ENCODE measurements at regions not wholly inside any gene's neighbourhood (a gene's known extent, or its start where the extent isn't known, plus 50 kb on each side); places are given as distances from the start of the nearest gene placed in this dataset.

GRCh38 chr2:217076657-217077232, 216.9 kb upstream of the TNP1 start:
- TF ChIP-seq EZH2 (IDR thresholded peaks at IDR 0.05) (no peak), POLR2AphosphoS5 (IDR thresholded peaks at IDR 0.05; ENCODE audit: borderline replicate concordance, low read depth, low read length) (no peak)
- no peak overlapping the region for H3K27ac ChIP-seq
- H3K4me3 ChIP-seq = no peak overlapping the region
- no peaks in the 10 kb centered on the region for H3K9me3 ChIP-seq (ENCODE audit: low read depth, low read length)
- DNase-seq (ENCODE audit: low read depth, low spot score) = no peak
- H3K9ac ChIP-seq (ENCODE audit: insufficient read length) = no peak overlapping the region
- no peaks in the 10 kb centered on the region for H3K36me3 ChIP-seq (ENCODE audit: insufficient read depth, low read length)

DNA sequence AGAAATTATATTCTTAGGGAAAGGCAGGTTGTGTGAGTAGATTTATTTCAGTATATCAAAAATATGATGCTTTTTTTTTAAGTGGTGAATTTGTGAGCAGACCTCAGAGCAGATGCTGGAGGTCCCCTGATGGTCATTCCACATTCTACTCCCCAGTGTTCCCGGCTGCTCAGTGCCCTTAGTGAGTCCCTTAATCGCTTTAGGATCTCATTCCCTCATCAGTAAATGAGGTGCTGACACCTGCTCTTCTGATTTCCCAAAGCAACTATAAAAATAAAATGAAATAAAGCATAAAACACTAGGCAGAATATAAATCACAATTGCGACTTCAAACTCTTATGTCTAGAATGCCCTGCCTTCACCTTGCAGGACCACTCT, 216.2 kb upstream of the TNP1 start:
- no peak overlapping the region for H3K4me3 ChIP-seq
- TF ChIP-seq POLR2AphosphoS5 (IDR thresholded peaks at IDR 0.05; ENCODE audit: borderline replicate concordance, low read depth, low read length) (no peak), EZH2 (IDR thresholded peaks at IDR 0.05) (no peak), FOXP2 (optimal IDR thresholded peaks at IDR 0.05; ENCODE audit: control extremely low read depth, extremely low read length, insufficient read depth) (no peak)
- no peaks in the 10 kb centered on the region for H3K9me3 ChIP-seq (ENCODE audit: low read depth, low read length)
- no peak overlapping the region for H3K9ac ChIP-seq (ENCODE audit: insufficient read length)
- H3K36me3 ChIP-seq (ENCODE audit: insufficient read depth, low read length) = no peaks in the 10 kb centered on the region
- no peak overlapping the region for H3K27ac ChIP-seq
- DNase-seq (ENCODE audit: low read depth, low spot score) = no peak

DNA sequence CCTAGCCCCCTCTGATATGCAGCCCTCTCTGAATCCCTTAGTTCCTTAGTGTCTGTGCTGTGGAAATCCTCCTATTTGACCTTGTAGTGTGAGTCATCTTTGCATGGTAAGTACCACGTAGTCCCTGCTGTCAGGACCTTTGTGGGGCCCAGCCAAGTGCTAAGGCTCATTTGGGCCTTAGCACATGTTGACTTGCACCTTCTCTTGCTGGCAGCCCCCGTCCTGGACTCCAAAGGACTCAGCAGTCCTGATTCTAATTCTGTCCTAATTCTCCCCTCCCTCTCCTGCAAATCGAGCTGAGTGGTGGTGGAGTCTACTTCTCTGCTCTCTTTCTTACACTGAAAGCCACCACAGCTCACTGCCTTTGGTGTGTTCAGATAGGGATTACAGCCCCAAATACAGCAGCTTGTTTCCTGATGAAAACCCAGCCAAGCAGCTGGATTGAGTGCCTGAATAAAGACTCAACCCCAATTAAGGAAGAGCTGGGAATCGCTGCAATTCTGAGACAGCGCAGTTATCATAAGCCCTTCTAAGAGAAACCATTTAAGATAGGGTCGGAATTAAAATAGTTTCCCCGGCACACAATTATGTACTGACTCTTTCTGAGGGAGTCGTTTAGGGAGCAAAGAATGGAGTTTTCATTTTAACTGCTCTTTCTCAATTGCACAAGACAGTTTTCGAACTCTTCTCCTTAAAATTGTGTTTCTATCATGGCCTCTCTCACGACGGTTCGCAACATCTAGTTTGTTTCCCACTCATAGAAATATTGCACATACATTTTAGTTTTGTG, 215.6 kb upstream of the TNP1 start:
- H3K9ac ChIP-seq (ENCODE audit: insufficient read length) = no peak overlapping the region
- H3K4me3 ChIP-seq = no peak overlapping the region
- DNase-seq (ENCODE audit: low read depth, low spot score) = no peak
- no peaks in the 10 kb centered on the region for H3K36me3 ChIP-seq (ENCODE audit: insufficient read depth, low read length)
- TF ChIP-seq POLR2AphosphoS5 (IDR thresholded peaks at IDR 0.05; ENCODE audit: borderline replicate concordance, low read depth, low read length) (no peak), FOXP2 (optimal IDR thresholded peaks at IDR 0.05; ENCODE audit: control extremely low read depth, extremely low read length, insufficient read depth) (no peak), EZH2 (IDR thresholded peaks at IDR 0.05) (no peak)
- no peaks in the 10 kb centered on the region for H3K9me3 ChIP-seq (ENCODE audit: low read depth, low read length)
- no peak overlapping the region for H3K27ac ChIP-seq

DNA sequence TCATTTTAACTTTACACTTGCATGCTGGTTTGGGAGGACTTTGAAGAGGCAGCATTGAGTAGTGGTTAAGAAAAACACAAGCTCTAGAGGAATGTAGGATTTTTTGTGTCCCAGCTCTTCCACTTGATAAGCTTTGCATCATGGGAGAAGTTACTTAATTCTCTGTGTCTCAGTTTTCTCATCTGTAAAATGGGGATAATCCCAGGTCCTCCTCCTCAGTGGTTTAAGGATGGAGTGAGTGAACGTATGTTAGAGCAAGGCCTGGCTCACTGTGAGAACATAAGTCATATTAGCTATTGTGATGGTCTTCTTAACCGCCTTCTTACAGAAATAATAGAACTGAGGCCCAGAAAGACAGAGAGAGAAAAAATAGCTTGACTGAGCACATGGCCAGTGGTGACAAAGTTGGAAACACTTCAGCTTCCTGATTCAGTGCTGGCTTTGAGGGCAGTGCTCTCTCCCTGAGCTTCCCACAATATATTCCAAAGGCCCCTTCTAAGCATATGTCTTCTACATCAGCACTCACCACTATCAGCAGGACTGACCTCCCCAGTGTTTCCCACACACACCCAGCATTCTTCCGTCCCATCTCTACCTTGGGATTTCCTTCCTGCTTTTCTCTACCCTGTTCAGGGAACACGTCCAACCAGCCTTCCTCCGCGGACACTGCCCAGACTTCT, 214.9 kb upstream of the TNP1 start:
- H3K9me3 ChIP-seq (ENCODE audit: low read depth, low read length) = no peaks in the 10 kb centered on the region
- H3K36me3 ChIP-seq (ENCODE audit: insufficient read depth, low read length) = no peaks in the 10 kb centered on the region
- DNase-seq (ENCODE audit: low read depth, low spot score) = no peak
- no peak overlapping the region for H3K27ac ChIP-seq
- H3K9ac ChIP-seq (ENCODE audit: insufficient read length) = no peak overlapping the region
- TF ChIP-seq POLR2AphosphoS5 (IDR thresholded peaks at IDR 0.05; ENCODE audit: borderline replicate concordance, low read depth, low read length) = no peak
- TF ChIP-seq EZH2 (IDR thresholded peaks at IDR 0.05) = no peak
- no peak for TF ChIP-seq FOXP2 (optimal IDR thresholded peaks at IDR 0.05; ENCODE audit: control extremely low read depth, extremely low read length, insufficient read depth)
- no peak overlapping the region for H3K4me3 ChIP-seq

- H3K36me3 ChIP-seq (ENCODE audit: insufficient read depth, low read length) = no peaks in the 10 kb centered on the region
- H3K27ac ChIP-seq = no peak overlapping the region
- no peaks in the 10 kb centered on the region for H3K9me3 ChIP-seq (ENCODE audit: low read depth, low read length)
- no peak overlapping the region for H3K9ac ChIP-seq (ENCODE audit: insufficient read length)
- DNase-seq (ENCODE audit: low read depth, low spot score) = no peak
- no peak for TF ChIP-seq FOXP2 (optimal IDR thresholded peaks at IDR 0.05; ENCODE audit: control extremely low read depth, extremely low read length, insufficient read depth)
- no peak for TF ChIP-seq POLR2AphosphoS5 (IDR thresholded peaks at IDR 0.05; ENCODE audit: borderline replicate concordance, low read depth, low read length)
- TF ChIP-seq EZH2 (IDR thresholded peaks at IDR 0.05) = no peak
- H3K4me3 ChIP-seq = no peak overlapping the region
Observed at GRCh38 chr2:217071416-217071815, 211.6 kb upstream of the TNP1 start.

DNA sequence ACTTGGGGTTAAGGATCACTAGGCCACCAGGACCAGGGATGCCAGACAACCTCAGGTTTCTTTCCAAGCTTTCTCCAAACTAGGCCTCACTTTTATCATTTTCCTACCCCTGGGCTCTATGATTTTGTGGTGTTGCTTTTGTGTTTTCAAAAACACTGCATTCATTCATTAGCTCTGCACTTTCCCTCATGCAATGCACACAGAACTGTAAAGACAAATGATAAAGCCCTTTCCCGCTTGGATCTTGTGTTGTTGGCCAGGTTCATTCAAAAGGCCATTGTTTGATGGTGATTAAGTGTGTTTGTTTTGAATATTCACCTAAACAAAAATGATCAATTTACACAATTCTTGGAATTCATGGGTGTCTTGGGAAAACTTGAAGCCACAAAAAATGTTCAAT, 210.7 kb upstream of the TNP1 start:
- DNase-seq (ENCODE audit: low read depth, low spot score) = no peak
- H3K4me3 ChIP-seq = no peak overlapping the region
- TF ChIP-seq POLR2AphosphoS5 (IDR thresholded peaks at IDR 0.05; ENCODE audit: borderline replicate concordance, low read depth, low read length) (no peak), EZH2 (IDR thresholded peaks at IDR 0.05) (no peak), FOXP2 (optimal IDR thresholded peaks at IDR 0.05; ENCODE audit: control extremely low read depth, extremely low read length, insufficient read depth) (no peak)
- no peaks in the 10 kb centered on the region for H3K9me3 ChIP-seq (ENCODE audit: low read depth, low read length)
- H3K36me3 ChIP-seq (ENCODE audit: insufficient read depth, low read length) = no peaks in the 10 kb centered on the region
- no peak overlapping the region for H3K27ac ChIP-seq
- H3K9ac ChIP-seq (ENCODE audit: insufficient read length) = no peak overlapping the region

GRCh38 chr2:217070043-217070430, 210.2 kb upstream of the TNP1 start:
- no peak overlapping the region for H3K27ac ChIP-seq
- no peak overlapping the region for H3K9ac ChIP-seq (ENCODE audit: insufficient read length)
- no peaks in the 10 kb centered on the region for H3K36me3 ChIP-seq (ENCODE audit: insufficient read depth, low read length)
- no peaks in the 10 kb centered on the region for H3K9me3 ChIP-seq (ENCODE audit: low read depth, low read length)
- no peak for TF ChIP-seq FOXP2 (optimal IDR thresholded peaks at IDR 0.05; ENCODE audit: control extremely low read depth, extremely low read length, insufficient read depth)
- no peak for TF ChIP-seq EZH2 (IDR thresholded peaks at IDR 0.05)
- TF ChIP-seq POLR2AphosphoS5 (IDR thresholded peaks at IDR 0.05; ENCODE audit: borderline replicate concordance, low read depth, low read length) = no peak
- no peak overlapping the region for H3K4me3 ChIP-seq
- no peak for DNase-seq (ENCODE audit: low read depth, low spot score)

DNA sequence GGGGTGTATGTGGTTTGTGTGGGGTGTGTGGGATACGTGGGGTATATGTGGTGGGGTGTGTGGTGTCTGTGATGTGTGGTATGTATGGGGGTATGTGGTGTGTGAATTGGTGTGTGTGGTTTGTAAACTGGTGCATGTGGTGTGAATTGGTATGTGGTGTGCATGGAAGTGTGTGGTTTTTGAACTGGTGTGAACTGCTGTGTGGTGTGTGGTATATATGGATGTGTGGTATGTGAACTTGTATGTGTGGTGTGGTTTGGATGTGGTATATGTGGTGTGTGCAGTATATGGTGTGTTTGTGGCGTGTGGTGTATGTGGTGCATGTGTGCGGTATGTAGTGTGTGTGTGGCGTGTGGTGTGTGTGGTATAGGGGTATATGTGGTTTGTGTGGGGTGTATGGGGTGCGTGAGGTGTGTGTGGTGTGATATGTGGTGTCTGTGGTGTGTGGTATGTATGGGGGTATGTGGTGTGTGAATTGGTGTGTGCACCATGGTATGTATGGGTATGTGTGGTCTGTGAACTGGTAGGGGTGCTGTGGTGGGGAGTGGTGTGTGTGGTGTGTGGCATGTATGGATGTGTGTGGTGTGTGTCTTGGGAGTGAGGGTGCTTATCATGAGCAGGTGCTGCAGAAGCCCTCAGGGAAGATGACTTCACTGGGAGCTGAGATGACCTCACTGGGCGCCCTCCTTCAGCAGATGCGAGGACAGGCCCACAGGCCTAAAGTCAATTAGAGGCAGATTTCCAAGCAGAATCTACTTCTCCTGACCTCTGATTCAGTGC, 209.6 kb upstream of the TNP1 start:
- H3K36me3 ChIP-seq (ENCODE audit: insufficient read depth, low read length) = no peaks in the 10 kb centered on the region
- no peaks in the 10 kb centered on the region for H3K9me3 ChIP-seq (ENCODE audit: low read depth, low read length)
- no peak for DNase-seq (ENCODE audit: low read depth, low spot score)
- TF ChIP-seq POLR2AphosphoS5 (IDR thresholded peaks at IDR 0.05; ENCODE audit: borderline replicate concordance, low read depth, low read length) (no peak), FOXP2 (optimal IDR thresholded peaks at IDR 0.05; ENCODE audit: control extremely low read depth, extremely low read length, insufficient read depth) (no peak), EZH2 (IDR thresholded peaks at IDR 0.05) (no peak)
- no peak overlapping the region for H3K9ac ChIP-seq (ENCODE audit: insufficient read length)
- no peak overlapping the region for H3K27ac ChIP-seq
- H3K4me3 ChIP-seq = no peak overlapping the region

All from SK-N-MC (cell line).